ES-I3 (cell line): ENCODE measurements at regions not wholly inside any gene's neighbourhood (a gene's known extent, or its start where the extent isn't known, plus 50 kb on each side); places are given as distances from the start of the nearest gene placed in this dataset.

Experiments
- H3K36me3 ChIP-seq: 2 replicates; pipeline ENCODE4 v1.6.1; 2013; ENCODE audit warnings: mild to moderate bottlenecking, low read length, control low read depth, moderate library complexity; ENCODE audit not compliant: insufficient read depth
- H3K4me1 ChIP-seq: 2 replicates; pipeline ENCODE4 v1.6.1; 2013; ENCODE audit warnings: mild to moderate bottlenecking, control low read depth, low read length; ENCODE audit not compliant: insufficient read depth
- H3K9ac ChIP-seq: 2 replicates; pipeline ENCODE4 v1.6.1; 2013; ENCODE audit warnings: low read depth, mild to moderate bottlenecking, low read length, moderate library complexity
- H3K9me3 ChIP-seq: 2 replicates; pipeline ENCODE4 v1.6.1; 2013; ENCODE audit warnings: mild to moderate bottlenecking, low read length, moderate library complexity; ENCODE audit not compliant: control insufficient read depth, insufficient read depth

GRCh38 chr3:107977221-107978130 is 113.4 kb downstream of the CD47 start:
- Histone ChIP-seq H3K4me1 (no peaks in the 10 kb centered on the region), H3K9ac (no peak overlapping the region), H3K9me3 (no peaks in the 10 kb centered on the region)

GRCh38 chr3:107976202-107976800 is 114.5 kb downstream of the CD47 start:
- Histone ChIP-seq H3K36me3 (no peaks in the 10 kb centered on the region), H3K9me3 (no peaks in the 10 kb centered on the region), H3K9ac (no peak overlapping the region), H3K4me1 (no peaks in the 10 kb centered on the region)

More at GRCh38 chr3:107977221-107978130, 113.4 kb downstream of the CD47 start:
- H3K36me3 ChIP-seq = no peaks in the 10 kb centered on the region

GRCh38 chr3:107975529-107976201 is 115.2 kb downstream of the CD47 start:
- Histone ChIP-seq H3K36me3 (no peaks in the 10 kb centered on the region), H3K9ac (no peak overlapping the region), H3K9me3 (no peaks in the 10 kb centered on the region), H3K4me1 (no peaks in the 10 kb centered on the region)

GRCh38 chr3:107973961-107974360 is 116.9 kb downstream of the CD47 start:
- H3K4me1 ChIP-seq = no peaks in the 10 kb centered on the region
- no peak overlapping the region for H3K9ac ChIP-seq
- H3K9me3 ChIP-seq = no peaks in the 10 kb centered on the region
- H3K36me3 ChIP-seq = no peaks in the 10 kb centered on the region

GRCh38 chr3:107973152-107973551 is 117.7 kb downstream of the CD47 start:
- Histone ChIP-seq H3K9me3 (no peaks in the 10 kb centered on the region), H3K9ac (no peak overlapping the region), H3K36me3 (no peaks in the 10 kb centered on the region), H3K4me1 (no peaks in the 10 kb centered on the region)

GRCh38 chr3:107970993-107971580 is 119.7 kb downstream of the CD47 start:
- Histone ChIP-seq H3K36me3 (no peaks in the 10 kb centered on the region), H3K9ac (no peak overlapping the region), H3K4me1 (no peaks in the 10 kb centered on the region), H3K9me3 (no peaks in the 10 kb centered on the region)

GRCh38 chr3:107969994-107970819 is 120.6 kb downstream of the CD47 start:
- Histone ChIP-seq H3K4me1 (no peaks in the 10 kb centered on the region), H3K36me3 (no peaks in the 10 kb centered on the region), H3K9me3 (no peaks in the 10 kb centered on the region), H3K9ac (no peak overlapping the region)

GRCh38 chr3:107969525-107969924 is 121.3 kb downstream of the CD47 start:
- Histone ChIP-seq H3K9ac (no peak overlapping the region), H3K4me1 (no peaks in the 10 kb centered on the region), H3K9me3 (no peaks in the 10 kb centered on the region), H3K36me3 (no peaks in the 10 kb centered on the region)

- Histone ChIP-seq H3K36me3 (no peaks in the 10 kb centered on the region), H3K9ac (no peak overlapping the region), H3K9me3 (no peaks in the 10 kb centered on the region)
Measured at GRCh38 chr3:107966276-107966675, 124.6 kb downstream of the CD47 start.

GRCh38 chr3:107965136-107965655 is 125.6 kb downstream of the CD47 start:
- Histone ChIP-seq H3K9me3 (no peaks in the 10 kb centered on the region), H3K9ac (no peak overlapping the region), H3K4me1 (peaks cover 4% of the 10 kb centered on the region), H3K36me3 (no peaks in the 10 kb centered on the region)

More at GRCh38 chr3:107966276-107966675, 124.6 kb downstream of the CD47 start:
- H3K4me1 ChIP-seq = peaks cover 4% of the 10 kb centered on the region

GRCh38 chr3:107963581-107963980 is 127.2 kb downstream of the CD47 start:
- Histone ChIP-seq H3K4me1 (peaks cover 4% of the 10 kb centered on the region), H3K9me3 (no peaks in the 10 kb centered on the region), H3K9ac (no peak overlapping the region), H3K36me3 (no peaks in the 10 kb centered on the region)

GRCh38 chr3:107962946-107963345 is 127.9 kb downstream of the CD47 start:
- H3K9ac ChIP-seq = no peak overlapping the region
- no peaks in the 10 kb centered on the region for H3K9me3 ChIP-seq
- no peaks in the 10 kb centered on the region for H3K36me3 ChIP-seq
- H3K4me1 ChIP-seq = peaks cover 6% of the 10 kb centered on the region

GRCh38 chr3:107962037-107962436 is 128.8 kb downstream of the CD47 start:
- Histone ChIP-seq H3K9me3 (no peaks in the 10 kb centered on the region), H3K4me1 (peaks cover 12% of the 10 kb centered on the region), H3K36me3 (no peaks in the 10 kb centered on the region), H3K9ac (no peak overlapping the region)
